Memory B cell (primary cell): ENCODE measurements at regions not wholly inside any gene's neighbourhood (a gene's known extent, or its start where the extent isn't known, plus 50 kb on each side); places are given as distances from the start of the nearest gene placed in this dataset.

Experiments used
- ATAC-seq: fragments of 150-1000 bp; cut with Tn5 transposase; 2 replicates; pipeline ENCODE4 v1.10.0; 2021; ENCODE audit warnings: low read depth, mild to moderate bottlenecking, moderate library complexity
- DNase-seq, 2 donors: peaks; one replicate each; pipeline ENCODE4 v3.0.0; 2022; ENCODE audit warnings: low spot score in 2 of 2
- H3K27ac Mint-ChIP-seq: one replicate; pipeline ENCODE4 v1.8.0; 2022; ENCODE audit warnings: mild to moderate bottlenecking, moderate library complexity, mixed read lengths
- H3K27me3 Mint-ChIP-seq: one replicate; pipeline ENCODE4 v1.8.0; 2022; ENCODE audit warnings: mixed read lengths
- H3K36me3 Mint-ChIP-seq: one replicate; pipeline ENCODE4 v1.8.0; 2022; ENCODE audit warnings: mild to moderate bottlenecking, mixed read lengths
- H3K4me1 Mint-ChIP-seq: one replicate; pipeline ENCODE4 v1.8.0; 2022; ENCODE audit warnings: mixed read lengths
- H3K4me3 Mint-ChIP-seq: one replicate; pipeline ENCODE4 v1.8.0; 2022; ENCODE audit warnings: mild to moderate bottlenecking, moderate library complexity, mixed read lengths
- H3K9me3 Mint-ChIP-seq: one replicate; pipeline ENCODE4 v1.8.0; 2022; ENCODE audit warnings: mixed read lengths

DNA sequence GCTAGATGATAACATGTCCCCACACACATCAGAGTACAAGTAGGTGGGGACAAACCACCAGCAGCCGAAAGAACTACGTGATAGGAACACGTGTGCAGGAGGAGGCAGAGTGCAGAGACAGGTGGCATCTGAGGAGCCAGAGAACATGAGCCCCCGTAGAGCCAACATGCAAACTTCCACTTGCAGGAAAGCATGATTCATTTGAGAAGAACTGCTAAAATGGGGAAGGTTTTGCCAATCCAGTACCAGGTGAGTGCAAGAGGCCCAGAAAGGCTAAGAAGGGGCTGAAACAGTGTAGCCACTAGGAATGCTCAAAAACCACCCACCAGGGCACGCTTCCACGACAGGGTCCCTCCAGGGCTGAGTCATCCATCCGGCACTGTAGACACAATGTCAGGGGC is 149.8 kb upstream of the TENM3 start:
- no peak for ATAC-seq
- Mint-ChIP-seq H3K36me3 (no peaks in the 10 kb centered on the region), H3K9me3 (peaks cover 4% of the 10 kb centered on the region), H3K27ac (no peak overlapping the region), H3K27me3 (peaks cover 4% of the 10 kb centered on the region), H3K4me3 (no peak overlapping the region), H3K4me1 (no peaks in the 10 kb centered on the region)
- DNase-seq = no peak

DNA sequence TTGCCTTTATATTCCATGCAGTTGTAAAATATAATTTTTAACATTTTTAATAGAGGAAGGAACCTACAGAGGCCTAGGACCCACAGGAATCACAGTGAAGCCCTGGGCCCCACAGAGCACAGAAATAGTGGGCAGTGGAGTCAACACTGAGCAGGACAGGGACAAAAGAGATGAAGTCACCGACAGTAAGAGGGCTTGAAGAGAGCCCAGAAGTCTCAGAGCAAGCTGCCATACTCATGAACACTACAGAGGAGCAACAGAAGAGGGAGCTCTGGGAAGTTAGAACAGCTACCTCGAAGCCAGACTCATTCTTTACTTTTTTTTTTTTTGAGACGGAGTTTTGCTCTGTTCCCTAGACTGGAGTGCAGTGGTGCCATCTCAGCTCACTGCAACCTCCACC is 149.3 kb upstream of the TENM3 start:
- Mint-ChIP-seq H3K4me1 (no peaks in the 10 kb centered on the region), H3K4me3 (no peak overlapping the region), H3K27me3 (peaks cover 4% of the 10 kb centered on the region), H3K27ac (no peak overlapping the region), H3K9me3 (peaks cover 4% of the 10 kb centered on the region), H3K36me3 (no peaks in the 10 kb centered on the region)
- DNase-seq = no peak
- no peak for ATAC-seq

DNA sequence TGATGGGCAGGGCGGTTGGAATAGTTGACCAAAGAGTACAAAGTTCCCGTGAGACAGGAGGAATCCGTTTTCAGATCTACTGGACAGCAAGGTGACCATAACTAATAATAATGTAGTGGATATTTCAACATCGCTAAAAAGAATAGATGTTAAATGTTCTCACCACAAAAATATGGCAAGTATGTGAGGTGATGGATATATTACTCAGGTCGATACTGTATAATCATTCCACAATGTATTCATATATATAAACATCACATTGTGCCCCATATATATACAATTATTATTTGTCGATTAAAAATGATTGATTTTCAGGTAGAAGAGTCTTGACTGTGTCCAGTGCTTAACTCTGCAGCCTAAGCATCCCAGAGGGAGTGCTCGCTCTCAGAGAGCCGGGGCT is 141.6 kb upstream of the TENM3 start:
- Mint-ChIP-seq H3K4me3 (no peak overlapping the region), H3K27me3 (no peaks in the 10 kb centered on the region), H3K27ac (no peak overlapping the region), H3K9me3 (peaks cover 4% of the 10 kb centered on the region), H3K36me3 (no peaks in the 10 kb centered on the region), H3K4me1 (no peaks in the 10 kb centered on the region)
- ATAC-seq (no peak), DNase-seq (no peak)

DNA sequence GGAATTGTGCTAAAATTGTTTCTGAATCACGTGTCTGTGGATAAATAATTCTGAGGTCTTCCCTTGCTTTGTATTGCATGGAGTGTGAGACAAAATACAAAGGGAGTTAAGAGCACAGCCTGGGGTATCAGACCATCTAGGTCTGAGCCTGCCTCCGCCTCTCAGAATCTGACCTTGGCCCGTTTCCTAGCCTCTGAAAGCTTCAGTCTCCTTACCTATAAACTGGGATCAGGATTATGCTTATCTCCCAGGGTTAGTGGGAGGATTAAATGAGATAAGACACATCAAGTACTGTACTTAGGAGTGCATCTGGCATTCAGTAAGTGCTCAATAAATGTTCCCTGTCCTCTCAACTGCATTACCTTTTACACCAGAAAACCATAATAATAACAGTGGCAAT is 140.6 kb upstream of the TENM3 start:
- Mint-ChIP-seq H3K9me3 (peaks cover 4% of the 10 kb centered on the region), H3K36me3 (no peaks in the 10 kb centered on the region), H3K27me3 (no peaks in the 10 kb centered on the region), H3K4me3 (no peak overlapping the region), H3K4me1 (no peaks in the 10 kb centered on the region), H3K27ac (no peak overlapping the region)
- ATAC-seq = no peak
- DNase-seq = no peak

DNA sequence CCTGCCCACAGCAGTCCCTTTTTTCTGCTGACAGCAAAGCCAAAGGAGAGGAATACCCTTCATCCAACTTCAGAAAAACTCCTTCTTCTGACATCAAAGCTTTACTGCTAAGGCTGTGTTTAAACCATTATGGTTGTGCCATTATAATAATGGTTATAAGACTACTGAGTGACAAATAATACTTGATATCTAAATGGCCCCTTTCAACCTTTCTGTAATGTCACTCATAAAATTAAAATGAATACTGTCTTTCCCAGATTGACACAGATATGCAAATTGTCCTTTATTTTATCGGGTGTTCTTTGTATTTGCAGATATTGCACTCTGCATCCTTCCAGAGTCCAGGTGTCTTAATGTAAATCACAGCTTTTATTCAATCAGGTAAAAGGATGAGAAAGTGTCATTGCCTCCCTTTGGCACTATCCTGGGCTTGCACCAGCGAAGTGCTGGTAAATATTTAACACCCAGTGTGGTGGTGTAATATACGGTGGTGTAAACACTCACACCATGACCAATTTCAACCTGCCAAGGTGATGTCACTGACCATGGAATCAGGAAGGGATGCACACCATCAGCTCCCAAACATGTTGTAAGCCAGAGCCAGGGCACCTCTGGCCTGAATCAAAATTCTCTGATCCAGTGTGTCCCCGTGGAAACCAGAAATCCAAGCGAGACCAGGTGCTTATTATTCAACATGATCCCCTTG is 139.4 kb upstream of the TENM3 start:
- no peak for ATAC-seq
- Mint-ChIP-seq H3K36me3 (no peaks in the 10 kb centered on the region), H3K27me3 (no peaks in the 10 kb centered on the region), H3K4me1 (no peaks in the 10 kb centered on the region), H3K9me3 (peaks cover 4% of the 10 kb centered on the region), H3K4me3 (no peak overlapping the region), H3K27ac (no peak overlapping the region)
- DNase-seq = no peak

DNA sequence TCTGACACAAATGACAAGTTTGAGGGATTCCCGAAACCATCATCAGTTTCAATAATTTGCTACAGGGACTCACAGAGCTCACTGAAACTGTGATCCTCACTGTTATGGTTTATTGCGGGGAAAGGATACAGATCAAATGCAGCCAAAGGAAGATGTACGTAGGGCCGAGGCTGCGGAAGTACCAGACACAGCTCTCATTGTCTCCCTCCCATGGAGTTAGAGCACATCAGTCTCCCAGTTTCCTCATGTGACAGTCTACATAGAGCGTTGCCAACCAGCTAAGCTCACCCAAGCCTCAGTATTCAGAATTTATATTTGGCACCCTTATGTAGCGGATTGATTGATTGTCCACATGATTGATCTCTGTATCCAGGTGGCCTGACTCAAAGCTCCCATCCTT is 137.8 kb upstream of the TENM3 start:
- H3K27me3 Mint-ChIP-seq = no peaks in the 10 kb centered on the region

DNA sequence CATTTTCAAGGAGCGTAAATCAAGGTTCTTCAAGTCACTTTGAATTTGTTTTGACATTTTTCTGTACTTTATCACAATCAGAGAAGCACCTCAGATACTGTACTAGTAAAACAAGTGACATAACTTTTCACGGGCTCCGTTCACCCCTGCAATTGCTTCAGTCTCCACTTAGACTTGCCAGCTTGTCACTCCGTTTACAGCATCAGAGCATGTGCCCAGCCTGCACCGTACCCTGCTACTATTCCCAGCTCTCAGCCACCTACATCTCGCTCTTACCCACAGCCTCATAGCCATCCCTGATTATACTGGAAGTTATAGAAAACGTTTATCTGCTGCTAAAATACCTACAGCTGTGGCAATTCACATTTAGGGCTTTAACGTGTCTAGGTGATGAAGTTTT is 135.3 kb upstream of the TENM3 start:
- no peaks in the 10 kb centered on the region for H3K27me3 Mint-ChIP-seq
- H3K36me3 Mint-ChIP-seq = no peaks in the 10 kb centered on the region
- no peak overlapping the region for H3K27ac Mint-ChIP-seq
- no peaks in the 10 kb centered on the region for H3K4me1 Mint-ChIP-seq
- H3K9me3 Mint-ChIP-seq = no peaks in the 10 kb centered on the region
- ATAC-seq (no peak), DNase-seq (no peak)
- no peak overlapping the region for H3K4me3 Mint-ChIP-seq

More for the DNA sequence above, 137.8 kb upstream of the TENM3 start:
- Mint-ChIP-seq H3K9me3 (peaks cover 4% of the 10 kb centered on the region), H3K4me3 (no peak overlapping the region), H3K36me3 (no peaks in the 10 kb centered on the region), H3K27ac (no peak overlapping the region), H3K4me1 (no peaks in the 10 kb centered on the region)
- ATAC-seq (no peak), DNase-seq (no peak)

DNA sequence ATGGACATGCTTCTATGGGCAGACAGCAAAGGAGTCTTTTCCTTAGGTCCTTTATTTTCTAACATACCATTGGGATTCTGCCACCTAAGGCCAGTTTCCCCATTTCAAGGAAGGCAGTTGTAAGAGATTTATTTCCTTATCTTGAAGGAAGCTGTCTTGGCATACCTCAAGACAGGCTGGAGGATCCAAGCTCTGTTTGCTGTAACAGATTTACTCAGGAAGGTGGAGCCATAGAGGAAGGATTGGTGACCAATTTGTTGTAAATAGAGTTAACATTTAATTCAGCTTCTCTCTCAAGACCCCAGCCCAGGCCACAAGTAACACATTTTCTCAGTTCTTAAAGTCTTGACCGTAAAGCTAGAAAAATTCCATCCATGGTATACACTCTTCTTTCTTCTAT is 131.6 kb upstream of the TENM3 start:
- H3K36me3 Mint-ChIP-seq = no peaks in the 10 kb centered on the region
- ATAC-seq = no peak
- no peak overlapping the region for H3K27ac Mint-ChIP-seq
- H3K9me3 Mint-ChIP-seq = peaks cover 1% of the 10 kb centered on the region
- DNase-seq = no peak
- H3K4me3 Mint-ChIP-seq = no peak overlapping the region
- no peaks in the 10 kb centered on the region for H3K27me3 Mint-ChIP-seq
- no peaks in the 10 kb centered on the region for H3K4me1 Mint-ChIP-seq

DNA sequence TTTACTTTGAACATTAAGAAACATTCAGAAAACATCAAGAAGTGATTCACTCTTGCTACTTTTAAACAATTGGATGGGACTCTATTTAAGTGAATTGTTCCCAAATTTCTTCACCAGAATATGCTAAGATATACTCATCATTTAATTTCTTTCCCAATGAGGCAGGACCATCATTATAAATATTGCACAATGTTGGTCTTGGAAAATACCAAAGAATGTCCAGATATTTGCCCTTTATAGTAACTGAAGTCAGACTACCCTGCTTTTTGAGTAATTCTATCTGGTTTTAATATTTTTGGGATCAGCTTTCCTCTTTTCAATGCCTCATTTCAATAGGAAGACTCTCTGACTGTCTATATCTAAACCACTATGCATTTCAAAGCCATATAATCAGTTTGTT is 129.4 kb upstream of the TENM3 start:
- DNase-seq (no peak), ATAC-seq (no peak)
- no peaks in the 10 kb centered on the region for H3K27me3 Mint-ChIP-seq
- H3K4me1 Mint-ChIP-seq = no peaks in the 10 kb centered on the region
- no peaks in the 10 kb centered on the region for H3K36me3 Mint-ChIP-seq
- H3K4me3 Mint-ChIP-seq = no peak overlapping the region
- H3K27ac Mint-ChIP-seq = no peak overlapping the region
- H3K9me3 Mint-ChIP-seq = peaks cover 1% of the 10 kb centered on the region

DNA sequence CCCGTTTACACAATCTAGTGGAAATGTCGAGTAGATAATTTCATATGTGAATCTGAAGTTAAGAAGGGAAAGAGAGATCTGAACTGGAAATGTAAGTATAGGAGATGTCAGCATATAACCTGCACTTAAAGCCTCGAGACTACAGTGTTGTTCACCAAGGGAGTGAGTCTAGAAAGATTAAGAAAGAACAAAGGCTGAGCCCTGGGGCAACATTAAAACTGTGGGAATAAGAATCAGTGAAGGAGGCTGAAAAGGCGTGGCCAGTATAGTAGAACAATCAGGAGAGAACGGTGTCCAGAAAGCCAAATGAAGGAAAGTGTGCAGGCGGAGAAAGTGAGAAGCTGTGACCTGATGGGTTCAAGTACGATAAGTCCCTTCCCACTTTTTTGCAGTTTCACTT is 118.8 kb upstream of the TENM3 start:
- Mint-ChIP-seq H3K27me3 (no peaks in the 10 kb centered on the region), H3K36me3 (no peaks in the 10 kb centered on the region), H3K4me3 (no peak overlapping the region), H3K4me1 (no peaks in the 10 kb centered on the region), H3K9me3 (peaks cover 11% of the 10 kb centered on the region), H3K27ac (no peak overlapping the region)
- ATAC-seq (no peak), DNase-seq (no peak)

DNA sequence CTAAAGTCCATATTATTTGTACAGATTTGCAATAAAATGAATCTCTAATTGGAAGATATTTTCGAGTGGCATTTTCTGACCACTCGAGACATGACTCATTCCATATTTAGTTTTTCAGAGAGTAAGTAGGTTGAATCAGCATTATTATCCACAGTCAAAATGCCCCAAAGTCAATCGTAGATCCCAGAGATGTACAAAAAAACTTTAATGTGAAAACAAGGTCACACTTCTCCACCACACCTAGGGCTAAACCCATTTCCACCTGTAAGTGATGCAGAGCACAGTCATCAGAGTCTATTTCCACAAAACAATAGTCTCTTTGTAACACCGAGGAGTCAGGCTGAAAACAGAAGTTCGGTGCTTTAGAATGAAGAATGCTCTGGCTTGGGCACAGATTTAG is 117.1 kb upstream of the TENM3 start:
- H3K27ac Mint-ChIP-seq = no peak overlapping the region
- no peak overlapping the region for H3K4me3 Mint-ChIP-seq
- H3K27me3 Mint-ChIP-seq = no peaks in the 10 kb centered on the region
- no peaks in the 10 kb centered on the region for H3K36me3 Mint-ChIP-seq
- no peaks in the 10 kb centered on the region for H3K4me1 Mint-ChIP-seq
- ATAC-seq (no peak), DNase-seq (no peak)
- H3K9me3 Mint-ChIP-seq = peaks cover 11% of the 10 kb centered on the region

DNA sequence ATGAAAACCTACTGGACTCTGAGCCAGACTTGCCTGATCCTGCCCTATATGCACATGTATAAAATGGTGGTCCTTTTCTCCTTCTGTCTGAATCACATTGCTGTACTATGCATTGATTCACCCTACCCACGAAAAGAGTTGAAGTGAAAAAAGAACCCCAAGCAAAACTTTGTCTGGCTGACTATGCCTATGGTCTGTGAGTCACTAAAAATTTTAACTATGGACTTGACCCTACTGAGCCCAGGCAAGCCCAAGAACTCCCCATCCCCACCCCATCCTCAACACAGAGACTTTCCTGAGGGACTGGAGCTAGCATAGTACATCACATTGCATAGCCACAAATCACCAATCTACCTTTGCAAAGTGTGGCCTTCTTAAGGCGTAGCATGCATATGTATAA is 116.6 kb upstream of the TENM3 start:
- H3K4me1 Mint-ChIP-seq = no peaks in the 10 kb centered on the region
- H3K4me3 Mint-ChIP-seq = no peak overlapping the region
- H3K27ac Mint-ChIP-seq = no peak overlapping the region
- H3K9me3 Mint-ChIP-seq = peaks cover 11% of the 10 kb centered on the region
- ATAC-seq = no peak
- H3K27me3 Mint-ChIP-seq = no peaks in the 10 kb centered on the region
- no peaks in the 10 kb centered on the region for H3K36me3 Mint-ChIP-seq
- DNase-seq = no peak

DNA sequence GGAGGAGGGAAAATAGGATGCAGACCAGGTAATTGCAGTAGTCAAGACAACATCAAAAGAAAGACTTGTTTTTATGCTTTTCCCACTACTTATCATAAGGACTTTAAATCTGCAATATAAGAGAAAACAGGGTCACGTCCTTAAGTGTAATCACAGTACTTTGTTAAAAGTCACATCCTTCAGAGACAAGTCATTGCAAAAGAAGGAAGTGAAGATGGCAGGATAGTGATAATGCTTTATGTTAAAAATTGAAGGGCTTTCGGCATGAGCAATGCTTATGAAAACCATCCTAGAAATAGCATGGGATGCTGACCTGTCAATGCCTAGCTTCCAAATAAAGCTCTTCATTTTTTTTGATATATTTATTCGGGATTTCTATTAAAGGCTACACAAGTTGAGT is 110.2 kb upstream of the TENM3 start:
- Mint-ChIP-seq H3K4me1 (no peaks in the 10 kb centered on the region), H3K27me3 (peaks cover 5% of the 10 kb centered on the region), H3K9me3 (peaks cover 2% of the 10 kb centered on the region), H3K4me3 (no peak overlapping the region), H3K27ac (no peak overlapping the region), H3K36me3 (no peaks in the 10 kb centered on the region)
- no peak for ATAC-seq
- no peak for DNase-seq

DNA sequence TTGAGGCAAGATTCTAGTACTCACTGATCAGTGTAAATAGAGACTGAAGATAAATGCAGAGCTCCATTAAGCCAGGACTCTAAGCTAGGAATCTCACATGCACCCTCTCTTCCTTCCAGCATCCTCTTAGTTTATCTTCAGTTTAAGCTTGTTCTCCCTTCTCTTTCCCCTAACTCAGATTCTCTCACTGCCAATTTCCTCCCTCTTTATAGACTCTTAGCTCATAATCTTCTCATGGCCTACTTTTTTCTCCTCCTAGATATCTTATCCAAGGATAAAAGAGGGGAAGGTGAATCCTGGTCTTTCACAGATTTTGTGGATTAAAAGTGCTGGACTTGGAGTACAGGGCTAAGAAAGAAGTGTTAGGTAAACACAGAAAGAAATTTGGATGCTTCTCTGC is 108.9 kb upstream of the TENM3 start:
- Mint-ChIP-seq H3K27me3 (peaks cover 11% of the 10 kb centered on the region), H3K4me1 (no peaks in the 10 kb centered on the region)
- no peak for ATAC-seq

DNA sequence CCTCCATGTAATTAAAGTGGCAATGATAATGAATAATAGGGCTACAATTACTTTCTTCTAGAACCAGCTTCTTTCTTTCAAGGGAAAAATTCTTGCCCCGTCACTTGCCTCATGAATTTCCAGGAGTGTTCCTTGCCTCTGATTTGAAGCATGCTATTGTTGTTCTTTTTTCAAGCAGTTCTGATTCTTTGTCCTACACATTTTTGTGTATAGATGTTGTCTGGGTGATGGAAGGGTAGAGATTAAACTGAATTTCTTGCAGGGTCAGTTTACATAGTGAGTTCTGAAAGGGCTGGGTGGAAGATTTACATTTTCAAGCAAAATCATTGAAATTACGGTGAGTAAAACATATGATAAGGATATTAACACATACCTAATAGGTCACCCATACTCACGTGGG is 107.0 kb upstream of the TENM3 start:
- peaks cover 6% of the 10 kb centered on the region for H3K9me3 Mint-ChIP-seq
- ATAC-seq = no peak
- peaks cover 11% of the 10 kb centered on the region for H3K27me3 Mint-ChIP-seq
- no peak overlapping the region for H3K4me3 Mint-ChIP-seq
- no peak overlapping the region for H3K27ac Mint-ChIP-seq
- H3K36me3 Mint-ChIP-seq = no peaks in the 10 kb centered on the region
- no peaks in the 10 kb centered on the region for H3K4me1 Mint-ChIP-seq
- no peak for DNase-seq

More for the DNA sequence above, 108.9 kb upstream of the TENM3 start:
- no peaks in the 10 kb centered on the region for H3K36me3 Mint-ChIP-seq
- DNase-seq = no peak
- no peak overlapping the region for H3K4me3 Mint-ChIP-seq
- no peak overlapping the region for H3K27ac Mint-ChIP-seq
- H3K9me3 Mint-ChIP-seq = peaks cover 6% of the 10 kb centered on the region
